ENCODE measurements at regions not wholly inside any gene's neighbourhood (a gene's known extent, or its start where the extent isn't known, plus 50 kb on each side); places are given as distances from the start of the nearest gene placed in this dataset.
"Not testable (repeated sequence)": the region's sequence is repeated elsewhere in the genome, so short reads cannot be mapped to it uniquely, and the experiment has no call there.

DNA sequence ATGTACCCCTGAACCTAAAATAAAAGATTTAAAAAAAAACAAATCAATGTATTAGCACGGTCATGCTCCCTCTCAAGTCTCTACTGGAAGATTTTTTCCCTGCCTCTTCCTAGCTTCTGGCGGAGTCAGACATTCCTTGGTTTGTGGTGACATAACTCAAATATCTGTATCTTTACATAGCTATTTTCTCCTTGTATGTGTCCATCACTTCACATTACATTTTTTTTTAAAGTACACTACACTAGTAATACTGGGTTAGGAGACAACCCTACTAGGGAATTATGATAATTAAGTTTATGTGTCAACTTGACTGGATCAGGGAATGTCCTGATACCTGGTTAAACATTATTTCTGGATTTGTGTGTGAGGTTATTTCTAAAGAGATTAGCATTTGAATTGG is 1197.9 kb downstream of the TECRL start:
- in situ Hi-C loops (cut with HindIII; ENCODE audit: extremely low pct_ligation_motif_present, low pct_unique_long_range_greater_than_20kb): no loop called here
- Histone ChIP-seq H3K9ac (ENCODE audit: insufficient read depth, low read depth, low read length) (no peak overlapping the region), H3K9me3 (ENCODE audit: low read length) (peaks cover 43% of the 10 kb centered on the region), H3K4me2 (ENCODE audit: low read depth, low read length) (no peak overlapping the region), H3K79me2 (ENCODE audit: insufficient read depth, low read length) (no peaks in the 10 kb centered on the region), H4K20me1 (ENCODE audit: insufficient read depth, low read length) (no peaks in the 10 kb centered on the region), H3K4me1 (ENCODE audit: insufficient read depth, low read length) (no peaks in the 10 kb centered on the region), H2AFZ (ENCODE audit: low read length) (no peak overlapping the region), H3K27me3 (ENCODE audit: control insufficient read depth in 1 of 2, insufficient read depth in 2 of 2, low read length in 2 of 2) (no peaks in the 10 kb centered on the region), H3K27ac (ENCODE audit: extremely low read length, insufficient read depth, low read length) (no peak overlapping the region), H3K4me3 (replicated peaks in 1 of 3; ENCODE audit: insufficient read depth in 1 of 3, low read depth in 2 of 3, low read length in 3 of 3) (no peak overlapping the region), H3K36me3 (replicated peaks in 1 of 2; ENCODE audit: control insufficient read depth in 1 of 2, insufficient read depth in 2 of 2, low read length in 2 of 2) (no peaks in the 10 kb centered on the region)
- no TSS peak for BruUV-seq (replicated peaks)
- FAIRE-seq (no peak), ATAC-seq (no peak), DNase-seq (ENCODE audit: low spot score) (no peak)
- TF ChIP-seq ARID2 (CRISPR knock-in tag; IDR thresholded peaks at IDR 0.05; ENCODE audit: borderline replicate concordance): no peak
- no peak for TF ChIP-seq ZNF839 (CRISPR knock-in tag; IDR thresholded peaks at IDR 0.05; ENCODE audit: borderline replicate concordance)
- TF ChIP-seq RBAK (CRISPR knock-in tag; IDR thresholded peaks at IDR 0.05): no peak
- no peak for TF ChIP-seq MAF1 (CRISPR knock-in tag; IDR thresholded peaks at IDR 0.05; ENCODE audit: borderline replicate concordance)
- no peak for TF ChIP-seq PHB2 (IDR thresholded peaks at IDR 0.05; ENCODE audit: partially characterized antibody)
- TF ChIP-seq ZNF24 (IDR thresholded peaks at IDR 0.05): no peak
- no peak for TF ChIP-seq RFXAP (CRISPR knock-in tag; IDR thresholded peaks at IDR 0.05; ENCODE audit: borderline replicate concordance)
- TF ChIP-seq ZNF644 (CRISPR knock-in tag; IDR thresholded peaks at IDR 0.05; ENCODE audit: low read depth): no peak
- TF ChIP-seq ZFX (CRISPR knock-in tag; IDR thresholded peaks at IDR 0.05; ENCODE audit: low read depth): no peak
- TF ChIP-seq GLMP (CRISPR knock-in tag; IDR thresholded peaks at IDR 0.05; ENCODE audit: borderline replicate concordance): no peak
- no peak for TF ChIP-seq RFXANK (CRISPR knock-in tag; IDR thresholded peaks at IDR 0.05)
- TF ChIP-seq, protein P1, sequence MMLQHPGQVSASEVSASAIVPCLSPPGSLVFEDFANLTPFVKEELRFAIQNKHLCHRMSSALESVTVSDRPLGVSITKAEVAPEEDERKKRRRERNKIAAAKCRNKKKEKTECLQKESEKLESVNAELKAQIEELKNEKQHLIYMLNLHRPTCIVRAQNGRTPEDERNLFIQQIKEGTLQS (CRISPR knock-in tag; IDR thresholded peaks at IDR 0.05): no peak
- no peak for TF ChIP-seq ZNF326 (CRISPR knock-in tag; IDR thresholded peaks at IDR 0.05; ENCODE audit: borderline replicate concordance)
- no peak for TF ChIP-seq CSRNP2 (CRISPR knock-in tag; conservative IDR thresholded peaks at IDR 0.05; ENCODE audit: low read depth)
- no peak for TF ChIP-seq ZNF784 (CRISPR knock-in tag; IDR thresholded peaks at IDR 0.05; ENCODE audit: borderline replicate concordance)
- TF ChIP-seq, protein P2, sequence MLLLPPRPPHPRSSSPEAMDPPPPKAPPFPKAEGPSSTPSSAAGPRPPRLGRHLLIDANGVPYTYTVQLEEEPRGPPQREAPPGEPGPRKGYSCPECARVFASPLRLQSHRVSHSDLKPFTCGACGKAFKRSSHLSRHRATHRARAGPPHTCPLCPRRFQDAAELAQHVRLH (CRISPR knock-in tag; IDR thresholded peaks at IDR 0.05; ENCODE audit: borderline replicate concordance, low read depth): no peak
- WGBS (ENCODE audit: low lambda C conversion rate): 7% methylated on average over 2 of the region's 2 CpGs
- intact Hi-C loops (cut with micrococcal nuclease; ENCODE audit: unreplicated experiment): no loop called here
- ChIA-PET CTCF (ENCODE audit: low intra/inter-chr PET ratio, low total read pairs) (no interaction called here), POLR2A (no interaction called here)

GRCh38 chr4:63193029-63193428 is 1216.2 kb downstream of the TECRL start:
- H3K4me2 ChIP-seq (ENCODE audit: low read depth, low read length); H3K36me3 ChIP-seq (replicated peaks in 1 of 2; ENCODE audit: control insufficient read depth in 1 of 2, insufficient read depth in 2 of 2, low read length in 2 of 2); FAIRE-seq; H3K4me3 ChIP-seq (replicated peaks in 1 of 3; ENCODE audit: insufficient read depth in 1 of 3, low read depth in 2 of 3, low read length in 3 of 3); BruUV-seq (replicated peaks); DNase-seq (ENCODE audit: low spot score); ATAC-seq; in situ Hi-C loops (cut with HindIII; ENCODE audit: extremely low pct_ligation_motif_present, low pct_unique_long_range_greater_than_20kb); H3K27ac ChIP-seq (ENCODE audit: extremely low read length, insufficient read depth, low read length); H3K4me1 ChIP-seq (ENCODE audit: insufficient read depth, low read length); H4K20me1 ChIP-seq (ENCODE audit: insufficient read depth, low read length); H3K9ac ChIP-seq (ENCODE audit: insufficient read depth, low read depth, low read length); POLR2A ChIA-PET; intact Hi-C loops (cut with micrococcal nuclease; ENCODE audit: unreplicated experiment); H2AFZ ChIP-seq (ENCODE audit: low read length); CTCF ChIA-PET (ENCODE audit: low intra/inter-chr PET ratio, low total read pairs); H3K27me3 ChIP-seq (ENCODE audit: control insufficient read depth in 1 of 2, insufficient read depth in 2 of 2, low read length in 2 of 2); H3K79me2 ChIP-seq (ENCODE audit: insufficient read depth, low read length): not testable (repeated sequence)
- peaks cover 20% of the 10 kb centered on the region; the same call in 1 of the 2 replicates for H3K9me3 ChIP-seq (ENCODE audit: low read length)
- 75% methylated on average over 3 of the region's 3 CpGs for WGBS (ENCODE audit: low lambda C conversion rate)

Measured in HepG2 (cell line).